ENCODE measurements at regions not wholly inside any gene's neighbourhood (a gene's known extent, or its start where the extent isn't known, plus 50 kb on each side); places are given as distances from the start of the nearest gene placed in this dataset.
"Not testable (repeated sequence)": the region's sequence is repeated elsewhere in the genome, so short reads cannot be mapped to it uniquely, and the experiment has no call there.

DNA sequence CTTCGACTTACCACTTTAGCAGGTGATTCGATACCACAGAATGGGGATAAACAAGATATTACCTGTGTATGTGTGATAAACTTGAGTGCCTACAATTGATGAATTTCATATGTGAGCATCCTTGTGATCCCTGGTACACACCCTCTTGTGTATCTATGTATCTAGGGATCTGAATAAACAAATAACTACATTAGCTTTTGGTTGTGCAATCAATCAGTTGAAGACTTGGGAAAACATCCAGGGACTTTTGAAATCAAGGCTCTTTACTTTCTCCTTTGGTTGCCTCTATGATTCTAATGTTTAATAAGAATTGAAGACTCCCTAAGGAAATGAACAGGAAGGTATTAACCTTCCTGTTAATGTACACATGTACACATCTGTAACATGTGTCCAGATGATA, 97.3 kb upstream of the DCC start:
- intact Hi-C loops (cut with micrococcal nuclease), result no loop called here

- intact Hi-C loops (cut with micrococcal nuclease), result no loop called here
These were observed 95.3 kb upstream of the DCC start for GRCh38 chr18:52244658-52245057.

DNA sequence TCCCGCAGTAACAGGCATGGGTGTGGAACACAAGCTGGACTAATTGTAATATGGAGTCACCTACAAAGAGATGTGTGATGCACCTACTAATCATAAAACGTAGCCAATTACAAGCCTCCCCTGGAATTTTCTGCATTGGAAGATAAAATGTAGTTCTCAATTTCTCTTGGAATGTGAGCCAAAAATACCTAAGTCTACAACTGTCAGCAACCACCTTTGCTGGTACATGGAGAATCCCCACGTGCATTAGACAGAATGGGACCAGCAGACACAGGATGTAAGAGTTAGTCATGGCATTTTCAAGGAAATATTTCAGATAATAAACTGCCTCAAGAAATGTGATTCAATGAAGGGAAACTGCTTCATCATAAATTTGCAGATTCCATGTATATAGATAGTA, 85.6 kb upstream of the DCC start:
- intact Hi-C loops (cut with micrococcal nuclease), result no loop called here

DNA sequence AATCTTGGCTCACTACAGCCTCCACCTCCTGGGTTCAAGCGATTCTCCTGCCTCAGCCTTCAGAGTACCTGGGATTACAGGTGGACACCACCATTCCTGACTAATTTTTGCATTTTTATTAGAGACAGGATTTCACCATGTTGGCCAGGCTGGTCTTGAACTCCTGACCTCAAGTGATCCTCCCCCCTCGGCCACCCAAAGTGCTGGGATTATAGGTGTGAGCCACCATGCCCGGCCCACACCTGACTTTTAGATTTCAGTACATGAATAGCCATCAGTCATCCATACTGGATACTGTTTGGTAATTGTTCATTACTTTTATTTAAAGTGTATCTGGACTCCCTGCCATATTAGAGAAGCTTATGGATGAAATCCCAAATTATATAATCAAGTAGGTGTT, 82.6 kb upstream of the DCC start:
- intact Hi-C loops (cut with micrococcal nuclease), result not testable (repeated sequence)

- intact Hi-C loops (cut with micrococcal nuclease), result no loop called here
These were observed 64.2 kb upstream of the DCC start for GRCh38 chr18:52275817-52276216.

DNA sequence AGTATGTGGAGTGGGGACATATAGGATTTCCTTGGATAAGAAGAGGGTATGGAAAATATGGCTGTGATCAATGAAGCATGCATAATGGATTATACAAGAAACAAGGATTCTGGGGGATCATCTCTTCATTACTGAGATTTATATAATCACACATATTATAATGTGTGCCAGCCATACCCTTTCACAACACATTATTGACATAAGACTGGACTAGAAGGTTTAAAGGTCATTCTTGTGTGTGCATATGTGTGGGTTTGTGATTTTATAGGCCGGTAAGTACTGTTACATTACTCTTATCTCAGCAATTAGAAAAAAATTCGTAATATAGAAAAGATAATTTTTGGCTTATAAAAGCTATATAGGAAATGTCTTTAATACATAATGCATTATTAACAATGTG, 62.2 kb upstream of the DCC start:
- intact Hi-C loops (cut with micrococcal nuclease), result no loop called here

DNA sequence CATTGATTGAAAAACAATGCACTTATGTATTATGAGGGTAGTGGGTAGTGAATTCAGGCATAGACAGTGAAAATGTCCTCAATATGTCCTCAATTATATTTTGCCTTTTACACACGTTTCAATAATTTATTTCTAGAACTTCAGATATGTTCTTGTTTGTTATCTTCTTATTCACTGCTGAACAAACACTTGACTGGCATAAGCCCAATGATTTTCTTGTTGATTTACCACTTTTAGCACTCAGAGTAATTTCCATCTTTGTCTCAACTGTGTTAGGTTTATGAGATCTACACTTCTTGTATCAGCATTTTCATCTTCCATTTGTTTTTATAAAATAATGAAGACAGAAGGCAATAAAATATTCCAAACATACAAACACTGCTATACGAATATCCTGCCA, 61.8 kb upstream of the DCC start:
- intact Hi-C loops (cut with micrococcal nuclease), result no loop called here

GRCh38 chr18:52280702-52281101, 59.3 kb upstream of the DCC start:
- intact Hi-C loops (cut with micrococcal nuclease), result no loop called here

DNA sequence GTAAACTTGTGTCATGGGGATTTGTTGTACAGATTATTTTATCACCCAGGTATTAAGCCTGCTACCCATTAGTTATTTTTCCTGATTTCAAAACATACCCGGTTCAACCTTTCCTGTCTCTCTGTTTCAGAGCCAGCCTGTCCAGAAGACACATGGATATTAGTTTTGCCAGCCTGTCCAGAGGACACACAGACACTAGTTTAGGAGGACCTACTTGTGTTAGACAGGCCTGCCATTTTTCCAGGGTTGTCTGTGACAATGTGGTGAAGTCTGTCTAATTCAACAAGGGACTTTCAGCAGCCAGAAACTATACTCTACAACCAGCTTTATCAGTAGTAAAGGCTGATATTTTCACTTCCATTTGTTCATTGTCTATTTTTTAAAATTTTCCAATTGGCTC, 56.1 kb upstream of the DCC start:
- intact Hi-C loops (cut with micrococcal nuclease), result no loop called here

DNA sequence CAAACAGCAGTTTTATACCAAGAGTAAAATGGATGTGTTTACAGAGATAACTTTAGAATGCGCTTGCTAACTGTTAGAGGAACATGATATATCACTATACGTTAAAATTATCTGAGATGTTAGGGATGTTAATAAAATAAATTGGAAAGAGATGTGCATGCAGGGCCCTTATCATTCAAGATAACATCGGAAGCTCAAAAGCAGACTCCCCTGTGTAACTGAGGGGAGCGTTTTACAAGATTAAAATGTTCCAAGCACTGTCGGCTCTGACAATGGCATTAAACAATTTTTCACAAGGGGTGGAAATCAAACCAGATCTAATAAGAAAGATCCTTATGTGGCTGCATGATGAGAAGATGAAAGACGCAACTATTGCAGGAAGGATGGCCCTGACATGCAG, 53.3 kb upstream of the DCC start:
- intact Hi-C loops (cut with micrococcal nuclease), result no loop called here

- intact Hi-C loops (cut with micrococcal nuclease), result no loop called here
These were observed 52.8 kb upstream of the DCC start for GRCh38 chr18:52287151-52287550.

DNA sequence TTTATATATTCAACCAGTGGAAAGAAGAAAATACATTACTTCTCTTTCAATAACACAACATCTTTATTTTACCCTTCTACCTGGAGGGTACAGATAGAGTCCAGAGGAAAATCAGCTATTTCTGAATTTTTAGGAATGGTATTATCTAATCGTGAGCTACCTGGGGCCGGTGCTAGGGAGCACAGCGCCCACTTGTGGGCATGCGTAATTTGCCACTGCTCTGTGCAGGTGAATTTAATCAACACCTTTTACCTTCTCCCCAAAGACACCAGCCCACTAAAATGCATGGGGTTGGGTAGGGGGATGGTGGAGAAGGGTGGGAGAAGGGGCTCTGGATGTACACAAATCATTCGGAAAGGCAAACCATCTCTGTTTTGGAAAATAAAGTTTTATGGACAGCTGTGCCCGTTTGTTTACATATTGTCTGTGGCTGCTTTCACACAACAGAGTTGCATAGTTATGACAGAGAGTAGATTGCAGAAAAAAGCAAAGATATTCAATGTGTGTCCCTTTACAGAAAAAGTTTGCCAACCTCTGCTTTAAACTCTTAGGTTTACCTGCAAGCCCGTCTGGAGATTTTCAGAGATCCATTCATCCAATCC, 51.5 kb upstream of the DCC start:
- intact Hi-C loops (cut with micrococcal nuclease), result loop anchor here (1.0 kb wide), 1 partner anchor 620 kb away; no protein-coding TSS in a partner anchor

DNA sequence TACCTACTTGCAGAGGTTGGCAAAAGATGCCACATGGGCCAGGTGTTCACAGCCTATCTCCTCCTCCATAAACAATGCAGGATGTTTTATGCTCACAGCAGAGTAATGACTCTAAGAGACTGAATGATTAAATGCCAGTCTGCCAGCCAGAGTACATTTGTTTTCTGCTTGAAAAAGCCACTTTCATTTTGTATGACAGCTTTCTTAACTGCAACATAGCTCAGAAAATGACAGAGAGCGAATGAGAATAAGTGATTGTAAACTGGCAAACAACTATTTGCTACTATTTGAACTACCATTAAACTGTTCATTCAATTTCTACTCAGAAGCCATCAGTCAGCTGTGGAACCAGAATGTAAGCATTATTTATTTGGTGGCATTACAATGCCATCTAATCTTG, 50.6 kb upstream of the DCC start:
- intact Hi-C loops (cut with micrococcal nuclease), result no loop called here

All from T-helper 1 cell treated with Interleukin-12 subunit alpha and Interleukin-12 subunit beta and Interleukin-4 antibody, amounts not matched to agents 30 ng/mL and 1 ng/mL, for 36 hours (primary cell).